Lung microvascular endothelial cell (primary cell): ENCODE measurements at regions not wholly inside any gene's neighbourhood (a gene's known extent, or its start where the extent isn't known, plus 50 kb on each side); places are given as distances from the start of the nearest gene placed in this dataset.

Experiments
- DNase-seq, 2 donors: peaks; one replicate each; pipeline versions ENCODE4 v3.0.0 to v3.0.0-alpha.2; 2010; ENCODE audit warnings: low read depth in 2 of 2

GRCh38 chr4:35494955-35495354 is 749.4 kb downstream of the ARAP2 start:
- DNase-seq = no peak

- DNase-seq = no peak
These were observed 743.5 kb downstream of the ARAP2 start for GRCh38 chr4:35500812-35501211.

DNA sequence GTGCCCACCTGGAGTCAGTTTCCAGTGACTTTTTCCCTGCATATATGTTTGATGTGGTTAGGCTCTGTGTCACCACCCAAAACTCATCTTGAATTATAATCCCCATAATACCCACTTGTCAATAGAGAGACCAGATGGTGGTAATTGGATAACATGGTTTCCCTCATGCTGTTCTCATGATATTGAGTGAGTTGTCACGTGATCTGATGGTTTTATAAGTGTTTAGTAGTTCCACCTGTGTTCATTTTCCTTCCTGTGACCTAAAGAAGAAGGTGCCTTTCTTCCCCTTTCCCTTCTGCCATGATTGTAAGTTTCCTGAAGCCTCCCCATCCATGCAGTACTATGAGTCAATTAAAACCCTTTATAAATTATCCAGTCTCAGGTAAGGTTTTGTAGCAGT is 740.9 kb downstream of the ARAP2 start:
- DNase-seq = no peak

DNA sequence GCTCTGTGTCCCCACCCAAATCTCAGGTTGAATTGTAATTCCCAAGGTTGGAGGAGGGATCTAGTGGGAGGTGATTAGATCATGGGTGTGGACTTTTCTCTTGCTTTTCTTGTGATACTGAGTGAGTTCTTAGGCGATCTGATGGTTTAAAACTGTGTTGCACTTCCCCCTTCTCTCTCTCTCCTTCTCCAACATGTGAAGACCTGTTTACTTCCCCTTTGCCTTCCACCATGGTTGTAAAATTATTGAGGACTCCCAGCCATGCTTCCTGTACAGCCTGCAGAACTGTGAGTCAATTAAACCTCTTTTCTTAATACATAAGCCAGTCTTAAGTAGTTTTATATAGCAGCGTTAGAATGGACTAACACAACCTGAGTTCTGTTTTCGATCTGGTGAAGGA is 738.2 kb downstream of the ARAP2 start:
- DNase-seq = no peak

DNA sequence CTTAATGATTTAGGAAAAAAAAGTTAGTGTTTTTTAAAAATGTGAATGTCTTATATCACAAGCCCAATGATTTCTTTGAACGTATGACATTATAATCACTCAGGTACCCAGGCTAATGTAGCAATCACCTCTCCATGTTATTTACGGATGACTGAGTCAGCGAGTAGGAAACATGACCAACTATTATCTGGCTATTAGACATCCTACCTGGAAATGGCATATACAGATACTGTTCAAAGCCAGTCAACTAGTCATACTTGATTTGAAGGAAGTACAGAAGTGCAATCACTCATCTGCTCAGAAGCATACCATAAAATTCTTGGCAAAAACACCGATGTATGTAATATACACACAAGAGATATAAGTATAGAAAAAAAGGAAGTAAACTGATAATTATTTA is 732.5 kb downstream of the ARAP2 start:
- no peak for DNase-seq

GRCh38 chr4:35516102-35516501 is 728.2 kb downstream of the ARAP2 start:
- DNase-seq = no peak

GRCh38 chr4:35520059-35520458 is 724.3 kb downstream of the ARAP2 start:
- DNase-seq = no peak

GRCh38 chr4:35521682-35522081 is 722.6 kb downstream of the ARAP2 start:
- no peak for DNase-seq

- no peak for DNase-seq
These were observed 718.9 kb downstream of the ARAP2 start for GRCh38 chr4:35525192-35525978.

GRCh38 chr4:35526456-35526855 is 717.9 kb downstream of the ARAP2 start:
- no peak for DNase-seq

GRCh38 chr4:35534962-35535361 is 709.4 kb downstream of the ARAP2 start:
- no peak for DNase-seq

DNA sequence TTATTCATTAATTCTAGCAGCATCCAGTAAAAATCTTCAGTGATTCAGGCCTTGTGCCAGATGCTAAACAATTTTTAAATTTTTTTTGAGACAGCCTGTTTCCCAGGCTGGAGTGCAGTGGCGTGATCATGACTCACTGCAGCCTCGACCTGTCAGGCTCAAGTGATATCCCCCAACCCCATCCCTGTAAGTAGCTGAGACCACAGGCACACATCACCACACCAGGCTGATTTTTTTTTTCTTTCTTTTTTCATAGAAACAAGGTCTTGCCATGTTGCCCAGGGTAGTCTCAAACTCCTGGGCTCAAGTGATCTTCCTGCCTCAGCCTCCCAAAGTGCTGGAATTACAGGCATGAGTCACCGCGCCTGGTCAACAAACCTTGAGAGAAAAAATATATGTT is 705.5 kb downstream of the ARAP2 start:
- no peak for DNase-seq

DNA sequence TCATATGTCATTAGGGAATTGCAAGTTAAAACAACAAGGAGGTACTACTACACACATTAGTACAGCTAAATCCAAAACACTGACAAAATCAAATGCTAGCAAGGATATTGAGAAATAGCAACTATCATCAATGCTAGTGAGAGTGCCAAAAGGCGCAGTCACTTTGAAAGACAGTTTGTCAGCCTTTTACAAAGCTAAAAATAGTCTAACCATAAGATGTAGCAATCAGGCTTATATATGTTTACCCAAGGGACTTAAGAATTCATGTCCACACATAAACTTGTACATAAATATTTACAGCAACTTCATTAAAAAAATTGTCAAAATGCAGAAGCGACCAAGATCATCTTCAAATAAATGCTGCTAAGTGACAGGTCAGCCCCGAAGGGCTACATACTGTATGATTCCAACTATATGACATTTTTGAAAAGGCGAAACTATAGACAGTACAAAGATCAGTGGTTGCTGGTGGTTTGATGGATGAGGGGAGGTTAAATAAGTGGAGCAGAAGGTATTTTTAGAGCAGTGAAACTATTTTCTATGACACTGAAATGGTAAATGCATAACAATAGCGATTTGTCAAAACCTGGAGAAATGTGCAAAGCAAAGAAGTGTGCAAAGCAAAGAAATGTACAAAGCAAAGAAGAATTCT is 704.8 kb downstream of the ARAP2 start:
- DNase-seq = no peak

GRCh38 chr4:35541146-35541887 is 703.0 kb downstream of the ARAP2 start:
- no peak for DNase-seq

DNA sequence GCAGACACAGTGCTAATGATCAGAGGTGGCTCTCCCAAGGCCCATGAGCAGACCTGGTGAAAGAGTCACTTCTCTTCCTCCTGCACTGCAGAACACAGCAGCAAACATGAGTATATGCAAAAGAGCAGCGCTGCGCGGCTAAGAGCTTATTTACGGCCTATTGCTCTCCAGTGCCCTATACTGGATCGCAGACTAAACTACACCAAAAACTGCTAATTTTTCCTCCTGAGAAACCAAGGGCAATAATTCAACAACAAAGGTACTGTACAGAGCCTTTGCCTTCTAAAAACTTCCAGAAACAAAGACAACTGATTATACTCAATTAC is 702.5 kb downstream of the ARAP2 start:
- no peak for DNase-seq

DNA sequence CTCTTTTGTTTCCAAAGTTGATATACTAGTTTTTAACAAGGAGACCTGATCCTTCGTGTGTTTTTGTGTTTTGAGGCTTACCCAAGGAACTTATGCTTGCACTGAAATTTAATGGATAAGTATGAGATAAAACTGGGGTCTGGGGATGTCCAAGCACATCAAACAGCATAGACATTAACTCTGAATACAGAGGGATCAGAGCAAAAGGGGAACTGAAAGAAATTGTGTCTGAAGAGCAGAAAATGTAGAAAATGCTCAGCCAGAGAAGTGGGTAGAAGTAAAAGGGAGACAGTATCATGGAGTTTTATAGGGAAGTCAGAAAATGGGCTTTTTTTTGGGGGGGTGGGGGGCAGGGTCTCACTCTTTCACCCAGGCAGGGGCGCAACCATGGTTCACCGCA is 695.4 kb downstream of the ARAP2 start:
- no peak for DNase-seq

DNA sequence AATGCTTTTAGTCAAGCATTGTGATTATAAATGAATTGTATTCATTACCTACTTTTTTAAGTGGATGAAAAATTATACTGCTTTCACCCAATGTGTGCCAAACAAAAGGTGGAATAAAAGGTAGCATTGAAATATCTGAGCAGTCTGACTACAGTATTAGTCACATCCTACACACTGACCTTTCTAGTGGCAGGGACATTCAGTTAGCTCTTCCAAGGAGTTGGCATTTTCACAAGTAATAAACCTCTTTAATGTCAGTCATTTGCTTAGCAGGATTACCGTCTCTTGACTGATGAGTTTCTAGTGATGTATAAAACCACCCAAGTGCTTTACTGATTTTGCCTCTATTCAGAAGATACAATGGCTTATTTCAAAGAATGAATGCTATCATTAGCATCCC is 687.9 kb downstream of the ARAP2 start:
- no peak for DNase-seq

GRCh38 chr4:35559559-35560365 is 684.6 kb downstream of the ARAP2 start:
- DNase-seq = peak in 1 of 2 donors; percentile 0

GRCh38 chr4:35562861-35563260 is 681.5 kb downstream of the ARAP2 start:
- DNase-seq = no peak

DNA sequence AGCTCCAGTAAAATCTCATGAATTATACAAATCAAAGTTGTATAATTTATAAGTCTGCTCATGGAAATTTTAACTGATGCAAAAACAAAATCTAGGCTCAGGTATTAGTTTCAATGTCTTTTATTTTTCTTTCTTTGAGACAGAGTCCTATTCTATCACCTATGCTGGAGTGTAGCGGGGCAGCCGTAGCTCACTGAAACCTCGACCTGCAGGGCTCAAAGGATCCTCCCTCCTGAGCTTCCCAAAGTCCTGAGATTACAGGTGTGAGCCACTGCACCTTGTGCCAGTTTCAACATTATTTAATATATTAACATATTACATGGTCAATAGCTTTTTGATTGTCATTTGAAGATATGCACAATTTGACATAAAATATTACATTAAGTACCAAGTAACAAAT is 678.7 kb downstream of the ARAP2 start:
- no peak for DNase-seq

GRCh38 chr4:35591035-35591434 is 653.3 kb downstream of the ARAP2 start:
- DNase-seq = no peak

- no peak for DNase-seq
These were observed 640.1 kb downstream of the ARAP2 start for GRCh38 chr4:35604252-35604651.
